Right lobe of liver (tissue), 4 donors: ENCODE measurements at regions not wholly inside any gene's neighbourhood (a gene's known extent, or its start where the extent isn't known, plus 50 kb on each side); places are given as distances from the start of the nearest gene placed in this dataset.
"Not testable (repeated sequence)": the region's sequence is repeated elsewhere in the genome, so short reads cannot be mapped to it uniquely, and the experiment has no call there.

ENCODE experiments used
- POLR2A ChIP-seq: fragments of 450-650 bp; IDR thresholded peaks from one replicate; pipeline ENCODE4 v1.6.1; 2017; ENCODE audit warnings: antibody characterized with exemption, mild to moderate bottlenecking
- TF ChIP-seq, protein P1 (sequence below), 4 donors: fragments of 200-600 bp in 3 of 4; fragments of 450-650 bp in 1 of 4; IDR thresholded peaks; one replicate each; pipeline versions ENCODE4 v1.5.1 to v1.8.0; 2016 to 2022; ENCODE audit warnings: antibody characterized with exemption in 4 of 4, mild to moderate bottlenecking in 2 of 4
- donor health status: DM: no; HTN: no; CAD: no.
- donor health status: DM: no; HTN: no; CAD: no.
- donor health status: DM: no; HTN: yes; CAD: no.

DNA sequence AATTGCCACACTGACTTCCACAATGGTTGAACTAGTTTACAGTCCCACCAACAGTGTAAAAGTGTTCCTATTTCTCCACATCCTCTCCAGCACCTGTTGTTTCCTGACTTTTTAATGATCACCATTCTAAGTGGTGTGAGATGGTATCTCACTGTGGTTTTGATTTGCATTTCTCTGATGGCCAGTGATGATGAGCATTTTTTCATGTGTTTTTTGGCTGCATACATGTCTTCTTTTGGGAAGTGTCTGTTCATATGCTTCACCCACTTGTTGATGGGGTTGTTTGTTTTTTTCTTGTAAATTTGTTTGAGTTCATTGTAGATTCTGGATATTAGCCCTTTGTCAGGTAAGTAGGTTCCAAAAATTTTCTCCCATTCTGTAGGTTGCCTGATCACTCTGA, 148.5 kb upstream of the ACTBL2 start:
- TF ChIP-seq, protein P1, sequence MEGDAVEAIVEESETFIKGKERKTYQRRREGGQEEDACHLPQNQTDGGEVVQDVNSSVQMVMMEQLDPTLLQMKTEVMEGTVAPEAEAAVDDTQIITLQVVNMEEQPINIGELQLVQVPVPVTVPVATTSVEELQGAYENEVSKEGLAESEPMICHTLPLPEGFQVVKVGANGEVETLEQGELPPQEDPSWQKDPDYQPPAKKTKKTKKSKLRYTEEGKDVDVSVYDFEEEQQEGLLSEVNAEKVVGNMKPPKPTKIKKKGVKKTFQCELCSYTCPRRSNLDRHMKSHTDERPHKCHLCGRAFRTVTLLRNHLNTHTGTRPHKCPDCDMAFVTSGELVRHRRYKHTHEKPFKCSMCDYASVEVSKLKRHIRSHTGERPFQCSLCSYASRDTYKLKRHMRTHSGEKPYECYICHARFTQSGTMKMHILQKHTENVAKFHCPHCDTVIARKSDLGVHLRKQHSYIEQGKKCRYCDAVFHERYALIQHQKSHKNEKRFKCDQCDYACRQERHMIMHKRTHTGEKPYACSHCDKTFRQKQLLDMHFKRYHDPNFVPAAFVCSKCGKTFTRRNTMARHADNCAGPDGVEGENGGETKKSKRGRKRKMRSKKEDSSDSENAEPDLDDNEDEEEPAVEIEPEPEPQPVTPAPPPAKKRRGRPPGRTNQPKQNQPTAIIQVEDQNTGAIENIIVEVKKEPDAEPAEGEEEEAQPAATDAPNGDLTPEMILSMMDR (IDR thresholded peaks at IDR 0.05) = not testable (repeated sequence)
- TF ChIP-seq POLR2A = not testable (repeated sequence)
